OCI-LY1 (cell line): ENCODE measurements at regions not wholly inside any gene's neighbourhood (a gene's known extent, or its start where the extent isn't known, plus 50 kb on each side); places are given as distances from the start of the nearest gene placed in this dataset.

Experiments
- EZH2 ChIP-seq: fragments of 200-600 bp; sonication (generic), shearing (Covaris generic); IDR thresholded peaks from 2 replicates; pipeline ENCODE4 v1.8.0; 2017; ENCODE audit warnings: borderline replicate concordance, mixed run types, mild to moderate bottlenecking, antibody characterized with exemption, low read length, moderate library complexity, mixed read lengths
- TF ChIP-seq, protein P1 (sequence below): fragments of 200-600 bp; sonication (generic), shearing (Covaris generic); IDR thresholded peaks from 2 replicates; pipeline ENCODE4 v1.5.1; 2017; ENCODE audit warnings: mild to moderate bottlenecking, antibody characterized with exemption, low read length, moderate library complexity, mixed read lengths

DNA sequence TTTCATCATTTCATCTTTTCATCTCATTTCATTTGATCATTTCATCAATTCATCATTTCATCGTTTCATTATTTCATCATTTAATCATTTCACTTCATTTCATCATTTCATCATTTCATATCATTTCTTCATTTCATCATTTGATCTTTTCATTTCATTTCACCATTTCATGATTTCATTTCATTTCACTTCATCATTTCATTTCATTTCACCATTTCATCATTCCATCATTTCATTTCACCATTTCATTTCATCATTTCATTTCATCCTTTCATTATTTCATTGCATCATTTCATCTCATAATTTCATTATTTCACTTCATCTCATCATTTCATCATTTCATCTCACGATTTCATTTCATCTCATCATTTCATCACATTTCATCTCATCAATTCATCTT, 127.8 kb downstream of the ANKRD30BL start:
- TF ChIP-seq, protein P1, sequence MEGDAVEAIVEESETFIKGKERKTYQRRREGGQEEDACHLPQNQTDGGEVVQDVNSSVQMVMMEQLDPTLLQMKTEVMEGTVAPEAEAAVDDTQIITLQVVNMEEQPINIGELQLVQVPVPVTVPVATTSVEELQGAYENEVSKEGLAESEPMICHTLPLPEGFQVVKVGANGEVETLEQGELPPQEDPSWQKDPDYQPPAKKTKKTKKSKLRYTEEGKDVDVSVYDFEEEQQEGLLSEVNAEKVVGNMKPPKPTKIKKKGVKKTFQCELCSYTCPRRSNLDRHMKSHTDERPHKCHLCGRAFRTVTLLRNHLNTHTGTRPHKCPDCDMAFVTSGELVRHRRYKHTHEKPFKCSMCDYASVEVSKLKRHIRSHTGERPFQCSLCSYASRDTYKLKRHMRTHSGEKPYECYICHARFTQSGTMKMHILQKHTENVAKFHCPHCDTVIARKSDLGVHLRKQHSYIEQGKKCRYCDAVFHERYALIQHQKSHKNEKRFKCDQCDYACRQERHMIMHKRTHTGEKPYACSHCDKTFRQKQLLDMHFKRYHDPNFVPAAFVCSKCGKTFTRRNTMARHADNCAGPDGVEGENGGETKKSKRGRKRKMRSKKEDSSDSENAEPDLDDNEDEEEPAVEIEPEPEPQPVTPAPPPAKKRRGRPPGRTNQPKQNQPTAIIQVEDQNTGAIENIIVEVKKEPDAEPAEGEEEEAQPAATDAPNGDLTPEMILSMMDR: no peak
- TF ChIP-seq EZH2: no peak
